ENCODE measurements at regions not wholly inside any gene's neighbourhood (a gene's known extent, or its start where the extent isn't known, plus 50 kb on each side); places are given as distances from the start of the nearest gene placed in this dataset.
"Not testable (repeated sequence)": the region's sequence is repeated elsewhere in the genome, so short reads cannot be mapped to it uniquely, and the experiment has no call there.

- DNase-seq, result no peak
Observed at GRCh38 chr3:124617177-124617576, 113.1 kb upstream of the UMPS start.

GRCh38 chr3:124619887-124620599 lies 110.2 kb upstream of the UMPS start:
- no peak for DNase-seq

- peak; percentile 17 for DNase-seq
Observed at GRCh38 chr3:124620600-124621063, 109.6 kb upstream of the UMPS start.

- DNase-seq, result no peak
Observed at GRCh38 chr3:124621498-124621897, 108.8 kb upstream of the UMPS start.

GRCh38 chr3:124625074-124625473 lies 105.2 kb upstream of the UMPS start:
- no peak for DNase-seq

- DNase-seq, result no peak
Observed at GRCh38 chr3:124627501-124627908, 102.7 kb upstream of the UMPS start.

- no peak for DNase-seq
Observed at GRCh38 chr3:124628863-124629262, 101.4 kb upstream of the UMPS start.

- no peak for DNase-seq
Observed at GRCh38 chr3:124629497-124629896, 100.8 kb upstream of the UMPS start.

- DNase-seq, result no peak
Observed at GRCh38 chr3:124630960-124631359, 99.3 kb upstream of the UMPS start.

- no peak for DNase-seq
Observed at GRCh38 chr3:124631727-124632126, 98.5 kb upstream of the UMPS start.

GRCh38 chr3:124632566-124633140 lies 97.6 kb upstream of the UMPS start:
- no peak for DNase-seq

GRCh38 chr3:124633524-124633923 lies 96.7 kb upstream of the UMPS start:
- no peak for DNase-seq

GRCh38 chr3:124634210-124635168 lies 95.8 kb upstream of the UMPS start:
- no peak for DNase-seq

- no peak for DNase-seq
Observed at GRCh38 chr3:124635169-124635539, 95.1 kb upstream of the UMPS start.

GRCh38 chr3:124636101-124636862 lies 94.0 kb upstream of the UMPS start:
- no peak for DNase-seq

GRCh38 chr3:124636863-124637296 lies 93.4 kb upstream of the UMPS start:
- no peak for DNase-seq

- no peak for DNase-seq
Observed at GRCh38 chr3:124639406-124640237, 90.6 kb upstream of the UMPS start.

GRCh38 chr3:124640635-124641306 lies 89.5 kb upstream of the UMPS start:
- DNase-seq, result no peak

GRCh38 chr3:124643453-124643852 lies 86.8 kb upstream of the UMPS start:
- no peak for DNase-seq

- not testable (repeated sequence) for DNase-seq
Observed at GRCh38 chr3:124646186-124646585, 84.1 kb upstream of the UMPS start.

- DNase-seq, result no peak
Observed at GRCh38 chr3:124648551-124648950, 81.7 kb upstream of the UMPS start.

Measured in activated T-cell treated with anti-CD3 and anti-CD28 coated beads for 4 hours (primary cell).